ENCODE measurements at regions not wholly inside any gene's neighbourhood (a gene's known extent, or its start where the extent isn't known, plus 50 kb on each side); places are given as distances from the start of the nearest gene placed in this dataset.

DNA sequence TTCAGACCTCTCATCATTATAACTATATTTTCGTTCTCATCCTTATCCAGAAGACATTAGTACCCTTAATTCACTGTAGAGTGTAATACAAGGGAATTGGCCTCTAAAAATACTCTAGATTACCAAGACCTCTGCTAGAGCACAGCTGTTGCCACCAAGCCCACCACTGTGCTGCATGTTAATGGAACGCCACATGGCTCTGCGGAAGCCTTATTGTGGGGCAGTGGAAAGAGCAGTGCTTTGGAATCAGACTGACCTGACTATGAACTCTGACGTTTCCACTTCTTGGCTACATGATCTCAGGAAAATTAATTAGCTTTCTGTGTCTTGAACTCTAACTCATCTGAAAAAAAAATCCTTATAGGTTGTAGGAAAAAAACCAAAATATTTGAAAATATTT is 222.1 kb downstream of the LMX1A start:
- TF ChIP-seq, protein P1, sequence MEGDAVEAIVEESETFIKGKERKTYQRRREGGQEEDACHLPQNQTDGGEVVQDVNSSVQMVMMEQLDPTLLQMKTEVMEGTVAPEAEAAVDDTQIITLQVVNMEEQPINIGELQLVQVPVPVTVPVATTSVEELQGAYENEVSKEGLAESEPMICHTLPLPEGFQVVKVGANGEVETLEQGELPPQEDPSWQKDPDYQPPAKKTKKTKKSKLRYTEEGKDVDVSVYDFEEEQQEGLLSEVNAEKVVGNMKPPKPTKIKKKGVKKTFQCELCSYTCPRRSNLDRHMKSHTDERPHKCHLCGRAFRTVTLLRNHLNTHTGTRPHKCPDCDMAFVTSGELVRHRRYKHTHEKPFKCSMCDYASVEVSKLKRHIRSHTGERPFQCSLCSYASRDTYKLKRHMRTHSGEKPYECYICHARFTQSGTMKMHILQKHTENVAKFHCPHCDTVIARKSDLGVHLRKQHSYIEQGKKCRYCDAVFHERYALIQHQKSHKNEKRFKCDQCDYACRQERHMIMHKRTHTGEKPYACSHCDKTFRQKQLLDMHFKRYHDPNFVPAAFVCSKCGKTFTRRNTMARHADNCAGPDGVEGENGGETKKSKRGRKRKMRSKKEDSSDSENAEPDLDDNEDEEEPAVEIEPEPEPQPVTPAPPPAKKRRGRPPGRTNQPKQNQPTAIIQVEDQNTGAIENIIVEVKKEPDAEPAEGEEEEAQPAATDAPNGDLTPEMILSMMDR (IDR thresholded peaks at IDR 0.05; ENCODE audit: poor library complexity, severe bottlenecking) = no peak
- no peak for TF ChIP-seq TAF1 (IDR thresholded peaks at IDR 0.05; ENCODE audit: low read depth)
- TF ChIP-seq SMC3 (conservative IDR thresholded peaks at IDR 0.05; ENCODE audit: poor library complexity) = no peak
